Left colon (tissue), 2 donors: ENCODE measurements at regions not wholly inside any gene's neighbourhood (a gene's known extent, or its start where the extent isn't known, plus 50 kb on each side); places are given as distances from the start of the nearest gene placed in this dataset.
"Not testable (repeated sequence)": the region's sequence is repeated elsewhere in the genome, so short reads cannot be mapped to it uniquely, and the experiment has no call there.

Source experiments
- ATAC-seq: fragments of 200-7000 bp; cut with Tn5 transposase; one replicate; pipeline ENCODE4 v1.9.1; 2020; ENCODE audit warnings: mild to moderate bottlenecking, moderate library complexity
- DNase-seq, 2 donors: peaks; one replicate each; pipeline ENCODE4 v3.0.0-alpha.2; 2020
- intact Hi-C, 2 donors: fragments of 100-400 bp; cut with DNase I in 1 of 2; cut with micrococcal nuclease in 1 of 2; formaldehyde crosslinking; loops; one replicate each; pipeline versions ENCODE4 v1.11.2 to v1.14.0; 2022; cut with DNase I, micrococcal nuclease
- donor health status: DM: no; HTN: no; CAD: no.
- donor health status: DM: yes; HTN: yes; CAD: no.

DNA sequence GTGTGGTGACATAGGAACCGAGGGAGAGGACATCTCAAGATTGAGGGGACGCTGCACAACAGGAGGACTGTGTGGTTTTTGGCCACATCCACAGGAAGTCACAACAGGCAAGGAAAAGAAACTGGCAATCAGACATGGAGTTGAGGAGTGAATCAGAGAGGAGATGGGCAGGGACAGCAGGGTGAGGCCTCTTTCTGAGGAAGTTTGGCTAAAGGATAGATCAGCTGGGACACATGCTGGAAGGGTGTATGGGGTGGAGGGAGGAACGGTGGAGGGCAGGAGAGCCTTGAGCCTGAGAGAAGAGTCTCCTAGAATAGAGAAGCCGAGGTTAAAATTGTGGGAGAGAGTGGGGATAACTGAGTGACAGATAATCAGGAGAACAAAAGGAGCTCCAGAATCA, 75.1 kb upstream of the CIDEA start:
- intact Hi-C loops, ATAC-seq, DNase-seq: not testable (repeated sequence)

DNA sequence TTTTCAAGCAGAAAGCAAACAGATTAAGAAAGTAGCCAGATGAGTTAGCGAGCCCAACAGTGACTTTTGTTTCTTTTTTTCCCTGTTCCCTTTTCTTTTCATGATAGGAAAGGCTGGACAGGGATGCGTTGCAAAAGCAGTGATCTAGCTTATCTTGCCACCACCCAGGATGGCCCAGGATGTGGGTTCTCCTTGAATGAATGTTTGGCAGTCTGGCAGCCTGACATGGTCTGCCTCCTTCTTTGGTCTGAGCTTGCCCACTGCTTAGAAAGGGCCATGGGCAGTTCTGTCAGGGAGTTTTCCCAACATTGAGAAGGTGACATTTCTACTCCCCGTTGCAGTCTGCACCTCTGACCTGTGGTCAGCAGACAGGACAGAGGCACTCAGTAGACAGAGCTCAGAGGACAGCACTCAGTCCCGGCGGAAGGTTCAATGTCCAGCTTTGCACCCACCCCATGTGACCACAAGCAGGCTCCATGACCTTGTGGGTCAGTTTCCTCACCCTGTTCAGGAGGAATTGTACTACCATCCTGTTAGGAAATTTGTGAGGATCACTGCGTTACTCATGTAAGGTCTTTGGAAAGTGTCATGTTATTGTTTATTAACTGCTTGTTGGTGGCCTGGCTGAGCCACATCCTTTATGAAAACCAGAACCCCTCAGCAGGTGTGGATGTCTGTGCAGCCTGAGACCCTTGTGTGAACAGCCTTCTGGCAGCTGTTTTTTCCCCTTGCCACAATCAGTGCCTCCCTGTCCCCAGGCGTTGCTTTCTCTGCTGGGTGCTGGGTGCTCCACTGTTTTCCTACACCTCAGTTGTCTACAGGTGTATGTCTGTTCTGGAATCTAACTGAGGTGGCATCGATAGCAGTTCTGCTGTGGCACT, 74.2 kb upstream of the CIDEA start:
- ATAC-seq, intact Hi-C loops, DNase-seq: not testable (repeated sequence)

- intact Hi-C loops, DNase-seq, ATAC-seq: not testable (repeated sequence)
Observed at GRCh38 chr18:12198797-12199196, 55.4 kb upstream of the CIDEA start.

GRCh38 chr18:12200186-12200585, 54.0 kb upstream of the CIDEA start:
- DNase-seq: peak in 1 of 2 donors; percentile 8
- intact Hi-C loops, ATAC-seq: not testable (repeated sequence)
